Hepatic stellate cell (primary cell): ENCODE measurements at regions not wholly inside any gene's neighbourhood (a gene's known extent, or its start where the extent isn't known, plus 50 kb on each side); places are given as distances from the start of the nearest gene placed in this dataset.
"Not testable (repeated sequence)": the region's sequence is repeated elsewhere in the genome, so short reads cannot be mapped to it uniquely, and the experiment has no call there.

Source experiments
- DNase-seq: peaks from one replicate; pipeline ENCODE4 v3.0.0; 2011; ENCODE audit warnings: low spot score

DNA sequence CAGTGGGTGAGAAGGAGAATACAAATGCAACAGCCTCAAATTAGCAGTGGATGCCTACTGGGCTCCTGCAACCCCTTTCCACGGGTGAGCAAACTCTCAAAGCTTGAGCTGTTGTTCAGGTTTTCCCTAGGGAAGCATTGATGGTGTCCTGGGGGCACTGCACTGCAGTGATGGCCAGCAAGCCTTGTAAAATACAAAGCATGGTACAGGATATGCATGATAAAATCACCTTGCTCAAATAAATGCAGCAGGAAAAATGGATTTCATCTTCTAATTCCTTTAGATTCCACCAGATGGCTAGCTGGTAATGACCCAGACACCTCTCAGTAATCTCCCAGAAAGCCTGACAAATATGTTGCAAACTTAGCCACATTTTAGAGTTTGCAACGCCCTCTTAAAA lies 698.2 kb downstream of the TRIB2 start:
- no peak for DNase-seq

DNA sequence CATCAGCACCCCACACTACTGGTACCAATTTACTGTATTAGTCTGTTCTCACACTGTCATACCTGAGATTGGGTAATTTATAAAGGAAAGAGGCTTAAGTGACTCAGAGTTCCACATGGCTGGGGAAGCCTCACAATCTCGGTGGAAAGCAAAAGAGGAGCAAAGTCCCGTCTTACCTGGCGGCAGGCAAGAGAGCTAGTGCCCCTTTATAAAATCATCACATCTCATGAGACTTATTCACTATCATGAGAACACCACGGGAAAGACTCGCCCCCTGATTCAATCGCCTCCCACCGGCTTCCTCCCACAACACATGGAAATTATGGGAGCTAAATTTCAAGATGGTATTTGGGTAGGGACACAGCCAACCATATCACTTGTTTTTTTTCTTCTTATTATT lies 717.2 kb downstream of the TRIB2 start:
- DNase-seq = no peak

- not testable (repeated sequence) for DNase-seq
Measured at GRCh38 chr2:13443554-13444261, 727.0 kb downstream of the TRIB2 start.

- DNase-seq = no peak
Measured at GRCh38 chr2:13462464-13462863, 745.7 kb downstream of the TRIB2 start.

DNA sequence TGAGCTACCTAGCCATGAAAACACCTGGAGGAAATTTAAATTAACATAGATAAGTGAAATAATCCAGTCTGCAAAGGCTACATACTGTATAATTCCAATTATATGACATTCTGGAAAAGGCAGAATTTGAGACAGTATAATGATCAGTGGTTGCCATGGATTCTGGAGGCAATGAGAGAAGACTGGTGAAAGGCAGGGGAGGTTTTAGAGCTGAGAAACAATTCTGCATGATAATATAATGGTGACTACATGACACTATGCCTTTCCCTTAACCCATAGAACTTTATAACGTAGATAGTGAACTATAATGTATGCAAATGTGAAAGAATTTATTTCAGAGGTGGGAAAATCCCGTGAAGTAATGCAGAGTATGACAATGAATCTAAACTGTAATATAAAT lies 749.3 kb downstream of the TRIB2 start:
- no peak for DNase-seq

GRCh38 chr2:13474538-13474937 lies 757.8 kb downstream of the TRIB2 start:
- DNase-seq = no peak

DNA sequence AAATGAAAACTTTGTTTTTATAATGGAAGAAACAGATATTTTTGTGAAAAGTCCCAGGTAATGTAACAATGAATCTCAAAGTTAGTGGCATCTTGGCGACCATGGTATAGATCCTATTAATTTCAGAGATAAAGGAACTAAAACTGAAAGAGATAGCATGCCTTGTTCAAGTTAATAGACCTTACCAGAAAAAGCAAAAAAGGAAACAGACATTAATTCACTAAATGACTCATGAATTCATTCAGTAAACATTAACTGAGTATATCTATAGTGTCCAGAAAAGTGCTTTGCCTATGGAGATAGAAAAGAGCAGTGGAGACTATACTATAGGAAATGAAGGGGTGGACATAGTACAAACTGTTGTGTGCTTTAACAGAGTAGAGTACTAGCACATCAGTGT lies 763.3 kb downstream of the TRIB2 start:
- DNase-seq = no peak

GRCh38 chr2:13481201-13481600 lies 764.5 kb downstream of the TRIB2 start:
- no peak for DNase-seq

DNA sequence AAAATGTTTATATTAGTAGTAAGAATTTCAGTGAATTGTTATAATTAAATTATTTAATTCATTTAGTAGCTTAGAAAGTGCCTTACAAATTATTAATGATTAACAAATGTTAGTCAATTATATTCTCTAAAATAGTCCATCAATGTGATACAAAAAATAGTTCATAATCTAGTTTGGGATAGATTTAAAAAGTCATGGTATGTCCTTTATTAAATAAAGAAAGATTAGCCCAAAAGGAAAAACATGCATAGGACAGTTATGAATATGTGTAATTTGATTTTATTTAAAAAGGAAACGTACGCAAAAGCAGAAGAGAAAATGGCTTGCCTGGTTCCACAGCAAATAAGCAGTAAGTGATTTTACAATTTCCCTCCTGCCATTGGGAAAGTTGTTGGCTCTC lies 768.5 kb downstream of the TRIB2 start:
- no peak for DNase-seq

GRCh38 chr2:13488965-13489364 lies 772.2 kb downstream of the TRIB2 start:
- no peak for DNase-seq

GRCh38 chr2:13492262-13492661 lies 775.5 kb downstream of the TRIB2 start:
- no peak for DNase-seq

- DNase-seq = no peak
Measured at GRCh38 chr2:13495051-13495450, 778.3 kb downstream of the TRIB2 start.

DNA sequence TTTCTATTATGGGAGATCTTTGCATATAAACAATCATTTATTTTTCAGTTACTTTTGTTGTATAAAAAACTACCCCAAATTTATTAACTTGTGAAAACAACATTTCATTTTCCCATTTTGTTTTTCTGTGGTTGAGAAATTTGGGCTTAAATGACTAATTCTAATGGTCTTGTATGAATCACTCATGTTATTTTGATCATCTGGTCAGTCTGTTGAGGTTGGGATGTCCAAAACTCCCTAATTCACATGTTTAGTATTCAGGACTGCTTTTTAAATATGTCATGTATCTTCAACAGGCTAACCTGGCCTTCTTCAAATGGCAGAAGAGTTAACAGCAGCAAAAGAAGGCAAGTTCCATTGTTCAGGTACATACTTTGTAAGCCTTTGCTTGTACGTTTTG lies 788.1 kb downstream of the TRIB2 start:
- no peak for DNase-seq

DNA sequence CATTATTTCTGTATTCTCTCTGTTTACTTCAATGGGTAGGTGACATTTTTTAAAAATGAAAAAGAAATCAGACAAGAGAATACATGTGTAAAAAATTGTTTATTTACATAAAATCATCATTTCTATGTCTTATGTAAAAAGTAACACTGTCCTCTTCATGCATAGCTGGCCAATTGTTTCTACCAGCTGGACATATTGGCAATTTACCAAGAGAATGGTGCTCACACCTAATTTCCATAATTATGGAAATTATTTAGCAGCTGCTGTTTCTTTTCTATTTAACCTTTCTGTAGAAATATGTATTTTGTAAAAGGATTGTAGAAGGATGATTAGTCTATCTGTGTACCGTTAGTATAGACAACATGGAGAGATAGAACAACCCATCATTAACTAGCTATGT lies 791.9 kb downstream of the TRIB2 start:
- DNase-seq = no peak

GRCh38 chr2:13515254-13515653 lies 798.5 kb downstream of the TRIB2 start:
- no peak for DNase-seq

GRCh38 chr2:13522096-13522495 lies 805.4 kb downstream of the TRIB2 start:
- DNase-seq = no peak

GRCh38 chr2:13522917-13523821 lies 806.4 kb downstream of the TRIB2 start:
- no peak for DNase-seq

- DNase-seq = no peak
Measured at GRCh38 chr2:13524492-13524891, 807.8 kb downstream of the TRIB2 start.

DNA sequence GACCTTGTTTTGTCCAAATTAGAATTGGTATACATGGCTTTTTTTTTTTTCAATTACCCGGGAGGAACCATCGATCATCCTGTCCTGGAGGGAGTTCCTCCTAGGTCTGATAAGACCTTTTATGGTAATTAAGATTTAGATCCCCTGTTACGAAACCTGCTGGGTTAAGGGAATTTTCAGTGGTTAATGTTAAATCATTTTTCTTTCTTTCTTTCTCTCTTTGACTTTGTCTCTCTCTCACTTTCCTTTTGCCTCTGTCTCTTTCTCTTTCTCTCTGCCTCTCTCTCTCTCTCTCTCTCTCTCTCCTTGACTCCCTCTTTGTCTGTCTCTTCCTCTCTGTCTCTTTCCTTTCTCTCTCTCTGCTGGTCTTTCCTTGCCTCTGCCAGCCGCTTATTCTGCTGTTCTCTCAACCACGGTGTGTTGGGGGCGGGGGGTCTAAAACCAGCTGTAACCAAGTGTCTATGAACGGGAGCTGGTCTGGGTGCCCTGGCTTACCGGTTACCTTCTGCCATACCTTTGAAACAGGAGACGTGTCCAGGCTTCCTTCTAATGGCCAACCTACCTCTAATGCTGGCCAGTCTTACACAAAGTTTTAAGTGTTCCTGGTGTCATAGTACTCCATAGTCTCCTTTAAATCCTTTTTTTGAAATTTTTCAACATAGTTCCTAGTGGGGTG lies 815.1 kb downstream of the TRIB2 start:
- DNase-seq = not testable (repeated sequence)

DNA sequence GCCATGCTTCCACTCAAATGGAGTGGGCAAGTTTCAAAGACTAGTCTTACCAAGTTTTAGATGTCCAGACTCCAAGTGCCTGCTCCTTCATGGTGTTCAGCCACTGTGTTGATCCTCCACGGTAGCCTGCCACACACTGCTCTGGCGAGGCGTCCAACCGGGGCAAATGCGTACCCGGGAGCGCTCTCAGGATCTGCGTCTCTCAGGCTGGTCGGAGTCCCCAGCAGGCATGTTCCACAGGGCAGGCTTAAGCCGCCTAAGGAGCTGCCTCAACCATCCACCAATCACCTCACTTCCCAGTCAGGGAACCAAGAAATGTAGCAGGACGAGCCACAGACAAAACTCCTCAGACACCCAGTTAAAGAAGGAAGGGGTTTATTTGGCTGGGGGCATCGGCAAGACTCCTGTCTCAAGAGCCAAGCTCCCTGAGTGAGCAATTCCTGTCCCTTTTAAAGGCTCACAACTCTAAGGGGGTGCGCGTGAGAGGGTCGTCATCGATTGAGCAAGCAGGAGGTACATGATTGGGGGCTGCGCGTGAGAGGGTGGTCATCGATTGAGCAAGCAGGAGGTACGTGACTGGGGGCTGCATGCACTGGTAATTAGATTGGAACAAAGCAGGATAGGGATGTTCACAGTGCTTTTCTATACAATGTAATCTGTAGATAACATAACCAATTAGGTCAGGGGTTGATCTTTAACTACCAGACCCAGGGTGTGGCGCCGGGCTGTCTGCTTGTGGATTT lies 816.2 kb downstream of the TRIB2 start:
- DNase-seq = not testable (repeated sequence)

DNA sequence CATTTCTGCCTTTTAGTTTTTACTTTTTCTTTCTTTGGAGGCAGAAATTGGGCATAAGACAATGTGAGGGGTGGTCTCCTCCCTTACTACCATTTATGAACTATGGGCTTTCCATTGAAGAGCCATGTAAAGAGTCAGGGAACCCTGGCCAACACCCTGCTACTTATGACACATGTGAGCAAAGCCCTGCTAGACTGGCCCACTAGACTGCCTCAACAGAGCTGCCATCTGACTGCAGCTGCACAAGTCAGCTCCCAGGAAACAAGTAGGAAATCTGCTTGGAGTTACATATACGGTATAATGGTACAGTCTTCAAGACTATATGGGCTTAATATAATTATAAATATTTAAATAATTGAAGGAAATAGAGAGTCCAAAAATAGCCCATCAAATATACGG lies 816.8 kb downstream of the TRIB2 start:
- DNase-seq = no peak

DNA sequence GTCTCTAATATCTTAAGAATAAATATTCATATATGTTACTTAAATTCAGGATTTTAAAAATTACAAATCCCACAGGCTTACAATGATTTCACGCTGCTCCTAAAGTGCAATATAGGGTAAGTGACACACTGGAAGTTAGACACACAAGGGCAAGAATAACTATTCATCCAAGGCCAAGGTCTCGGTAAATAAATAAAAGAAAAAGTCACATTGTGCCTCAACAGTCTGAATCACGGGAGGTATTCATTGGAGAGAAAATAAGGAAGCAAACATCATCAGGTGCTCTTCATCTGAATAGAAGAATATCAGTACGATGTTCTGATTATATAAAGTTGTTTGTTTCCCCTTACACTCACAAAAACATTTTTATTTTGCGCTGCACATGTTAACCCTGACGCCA lies 820.2 kb downstream of the TRIB2 start:
- no peak for DNase-seq
